Middle frontal gyrus (tissue), 1 donor: ENCODE measurements at regions not wholly inside any gene's neighbourhood (a gene's known extent, or its start where the extent isn't known, plus 50 kb on each side); places are given as distances from the start of the nearest gene placed in this dataset.

Experiments
- DNase-seq: peaks from one replicate; pipeline ENCODE4 v3.0.0-alpha.2; 2015; ENCODE audit warnings: low spot score; ENCODE audit errors: extremely low spot score

DNA sequence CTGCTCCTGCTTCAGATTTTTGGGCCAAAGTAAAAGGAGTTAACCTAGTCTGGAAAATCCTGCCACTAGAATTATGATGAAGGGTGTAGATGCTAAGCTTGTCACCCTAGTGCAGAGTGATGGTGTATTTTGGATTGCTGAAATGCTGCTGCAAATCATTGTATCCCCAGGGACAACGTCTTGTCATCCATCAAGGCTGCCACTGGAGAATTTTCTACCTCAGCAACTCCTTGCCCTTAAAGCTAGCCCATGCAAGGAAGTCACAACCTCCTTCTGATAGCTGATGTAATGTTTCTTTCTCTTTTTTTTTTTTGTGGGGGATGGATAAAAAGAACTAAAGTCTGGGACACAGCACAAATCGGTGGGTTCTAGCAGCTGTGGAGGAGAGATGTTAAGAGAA lies 139.4 kb upstream of the FRMD6 start:
- DNase-seq = no peak

DNA sequence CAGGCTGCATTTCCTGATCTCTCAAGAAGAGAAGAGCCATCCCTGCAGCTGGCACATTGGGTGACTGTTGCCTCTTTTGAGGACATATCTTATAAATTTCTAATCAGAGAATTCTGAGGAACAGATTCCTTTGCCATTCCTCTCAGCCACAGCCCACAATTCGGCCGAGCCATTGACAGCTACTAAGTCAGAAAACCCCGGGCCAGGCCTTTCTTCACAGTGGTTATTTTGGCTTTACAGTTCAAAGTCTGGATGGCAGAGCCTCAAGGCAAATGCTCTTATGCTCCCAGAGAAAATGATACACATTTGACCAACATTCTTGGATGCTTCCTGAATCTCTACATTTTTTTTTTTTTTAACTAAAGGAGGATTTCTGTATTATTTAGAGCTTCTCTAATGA lies 138.4 kb upstream of the FRMD6 start:
- DNase-seq = no peak

DNA sequence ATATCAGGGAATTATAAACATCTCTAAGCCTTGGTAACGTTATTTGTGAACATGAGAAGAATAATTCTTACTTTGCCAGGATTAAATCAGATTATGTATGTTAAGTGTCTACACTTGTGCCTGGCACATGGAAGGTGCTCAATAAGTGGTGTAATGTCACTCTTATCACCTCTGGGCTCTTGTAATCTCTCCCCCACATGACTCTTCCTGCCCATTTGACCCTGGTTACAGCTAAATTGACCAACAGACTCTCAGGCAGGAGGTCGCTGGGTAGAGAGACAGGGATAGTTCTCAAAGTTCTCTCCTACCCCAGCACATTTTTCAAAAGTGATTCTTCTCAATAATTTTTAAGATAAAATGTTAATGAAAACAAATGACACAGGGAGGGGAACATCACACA lies 137.8 kb upstream of the FRMD6 start:
- no peak for DNase-seq

DNA sequence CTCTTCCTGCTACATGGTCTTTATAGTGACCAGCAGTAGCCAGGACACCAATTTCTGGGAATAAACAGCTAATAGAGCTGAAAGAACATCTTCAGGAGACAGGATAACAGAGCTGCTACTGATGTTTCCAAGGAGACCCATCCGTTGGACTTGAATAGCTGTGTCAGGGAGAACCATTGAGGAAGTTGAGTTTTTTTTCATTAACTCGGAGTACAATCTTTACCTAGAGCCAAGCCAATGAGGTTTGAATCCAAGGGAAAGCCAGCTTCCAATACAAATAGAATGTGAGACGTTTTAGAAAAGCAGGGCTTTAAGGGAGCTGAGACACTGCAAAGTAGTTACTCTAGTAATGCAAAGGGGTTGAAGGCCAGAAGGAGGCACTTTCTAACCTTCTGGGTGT lies 136.1 kb upstream of the FRMD6 start:
- DNase-seq = no peak

DNA sequence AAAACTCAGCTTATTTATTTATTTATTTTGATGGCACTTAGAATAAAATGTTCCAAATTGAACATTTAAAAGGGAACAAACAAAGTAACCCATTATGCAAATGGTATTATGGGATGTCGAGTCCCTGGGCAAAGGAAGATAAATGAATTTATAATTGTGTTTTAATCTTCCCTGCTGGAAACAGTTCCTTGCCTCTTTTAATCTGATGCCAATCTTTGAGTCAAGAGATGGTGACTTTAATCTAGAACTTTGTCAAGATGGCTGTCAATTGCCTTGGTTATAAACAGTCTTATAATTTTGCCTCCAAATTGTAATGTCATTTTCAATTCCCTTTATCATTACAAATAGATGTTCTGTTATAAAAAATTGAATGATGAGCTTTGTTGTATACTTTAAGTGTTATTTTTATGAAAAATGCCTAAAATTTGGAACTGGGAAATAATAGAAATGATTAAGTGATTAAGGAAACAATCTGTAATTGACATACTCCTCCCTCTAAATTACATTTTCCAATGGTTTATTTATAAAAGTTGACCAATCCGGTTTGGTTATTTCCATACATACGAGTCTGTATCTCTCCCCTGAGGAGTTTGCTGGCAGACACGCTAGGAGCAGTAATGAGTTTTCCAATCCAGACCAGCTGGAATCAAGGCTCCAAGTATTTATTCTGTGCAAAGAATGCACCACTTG lies 134.9 kb upstream of the FRMD6 start:
- no peak for DNase-seq

- DNase-seq = no peak
Observed at GRCh38 chr14:51518280-51518679, 133.4 kb upstream of the FRMD6 start.

DNA sequence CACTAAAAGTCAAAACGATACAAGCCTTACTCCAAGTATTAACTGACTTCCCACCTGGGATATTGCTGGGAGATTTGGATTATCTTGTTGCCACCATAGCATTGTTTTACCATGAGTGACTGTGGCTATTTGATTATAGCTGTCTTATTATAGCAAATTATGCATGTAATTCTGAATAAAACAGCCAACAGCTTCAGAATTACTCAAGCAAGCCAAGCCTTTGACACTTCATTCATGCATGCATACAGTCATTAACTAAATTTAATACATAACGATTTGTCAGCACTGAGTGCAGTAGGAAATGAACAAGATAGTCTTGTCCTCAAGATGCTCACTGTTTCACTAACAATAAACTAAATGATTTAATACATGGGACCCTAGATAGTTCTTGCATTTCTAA lies 133.0 kb upstream of the FRMD6 start:
- DNase-seq = no peak

- no peak for DNase-seq
Observed at GRCh38 chr14:51520087-51520486, 131.6 kb upstream of the FRMD6 start.

GRCh38 chr14:51521764-51522163 lies 129.9 kb upstream of the FRMD6 start:
- DNase-seq = no peak

DNA sequence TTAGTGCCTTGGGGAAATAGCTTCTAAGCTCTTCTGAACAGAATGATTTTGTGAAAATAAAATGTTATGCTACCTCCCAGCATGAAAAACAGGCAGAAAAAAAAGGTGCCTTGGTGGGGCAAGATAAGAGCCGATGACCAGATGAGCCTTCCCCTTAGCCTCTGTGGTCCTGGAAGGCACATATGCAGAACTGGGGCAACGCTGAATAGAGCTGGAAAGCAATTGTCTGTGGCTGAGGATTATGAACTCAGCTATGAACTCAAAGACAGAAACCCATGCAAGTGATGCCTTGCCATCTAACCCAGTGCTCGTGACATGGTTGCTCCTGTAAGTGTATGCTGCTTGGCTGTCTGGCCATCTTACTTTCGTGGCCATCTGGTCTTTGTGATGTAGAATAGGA lies 128.5 kb upstream of the FRMD6 start:
- no peak for DNase-seq

- DNase-seq = no peak
Observed at GRCh38 chr14:51525739-51526138, 126.0 kb upstream of the FRMD6 start.

DNA sequence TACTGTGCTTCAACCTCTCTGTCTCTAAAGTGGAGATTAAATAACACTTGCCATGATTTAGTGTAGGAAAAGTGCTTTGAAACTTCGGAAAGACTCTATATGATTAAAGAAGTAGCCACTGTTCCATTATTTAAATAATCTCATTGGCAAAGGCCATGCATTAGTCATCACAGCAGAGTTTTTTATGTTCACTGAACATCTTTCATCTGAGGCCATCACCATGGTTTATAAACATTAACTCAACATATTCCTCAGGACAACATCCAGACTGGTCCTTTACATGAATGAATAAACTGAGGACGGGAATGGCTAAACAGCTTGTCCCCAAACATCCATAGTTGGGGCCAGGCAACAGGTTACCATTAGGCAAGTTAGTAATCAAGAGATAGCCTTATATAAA lies 124.6 kb upstream of the FRMD6 start:
- no peak for DNase-seq

DNA sequence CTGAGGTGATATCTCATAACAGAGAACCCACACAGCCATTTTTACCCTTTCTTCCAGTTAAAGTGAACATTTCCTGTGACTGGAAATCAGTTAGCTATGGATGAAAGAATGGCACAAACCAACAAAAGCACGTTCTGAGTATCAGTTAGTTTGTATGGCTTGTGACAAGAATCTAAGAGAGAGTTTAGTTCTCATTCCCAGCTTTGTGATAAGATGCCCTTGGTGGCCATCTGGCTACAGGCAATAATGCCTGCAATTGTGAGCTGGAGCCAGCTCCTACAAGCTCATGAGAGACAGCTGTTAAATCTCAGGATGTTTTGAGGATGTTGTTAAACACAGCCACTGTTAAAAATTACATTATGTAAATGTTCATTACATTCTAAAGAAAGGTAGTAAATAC lies 122.0 kb upstream of the FRMD6 start:
- DNase-seq = no peak

DNA sequence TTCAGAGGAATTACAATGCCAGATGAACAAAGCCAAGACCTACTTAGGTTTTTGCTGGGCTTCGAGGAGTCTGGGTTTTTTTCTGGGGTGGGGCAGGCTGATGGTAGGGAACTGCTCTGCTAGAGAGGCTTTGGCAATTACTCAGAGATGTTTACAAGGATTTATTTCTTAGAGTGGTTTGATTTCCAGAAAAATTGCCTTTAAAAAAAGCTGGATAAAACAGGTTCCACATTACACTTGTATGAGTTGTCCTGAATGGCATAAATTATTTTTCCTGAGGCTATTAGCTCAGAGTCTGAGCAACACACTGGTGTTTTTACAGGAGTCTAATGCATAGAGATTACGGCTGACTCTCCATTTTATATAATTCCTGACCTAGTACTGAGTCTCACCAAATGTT lies 118.5 kb upstream of the FRMD6 start:
- no peak for DNase-seq

GRCh38 chr14:51533872-51534553 lies 117.7 kb upstream of the FRMD6 start:
- no peak for DNase-seq

GRCh38 chr14:51534610-51535011 lies 117.1 kb upstream of the FRMD6 start:
- no peak for DNase-seq

- no peak for DNase-seq
Observed at GRCh38 chr14:51535443-51536044, 116.2 kb upstream of the FRMD6 start.

DNA sequence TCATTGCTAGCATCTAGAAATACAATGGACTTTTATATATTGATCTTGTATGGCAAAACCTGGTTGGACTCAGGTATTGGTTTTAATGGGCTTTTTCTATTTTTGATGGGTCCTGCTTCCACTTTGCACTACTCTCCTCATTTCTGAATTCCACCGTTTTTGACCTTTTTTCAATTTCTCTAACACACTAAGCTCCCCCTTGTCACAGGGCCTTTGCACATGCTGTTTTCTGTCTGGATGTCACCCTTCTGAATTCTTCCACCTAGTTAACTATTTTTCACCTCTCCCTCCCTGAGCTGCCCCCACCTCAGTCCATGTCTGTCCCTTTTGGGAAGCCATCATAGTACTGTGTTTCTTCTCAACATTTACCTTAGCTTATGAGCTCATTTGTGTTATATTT lies 112.7 kb upstream of the FRMD6 start:
- no peak for DNase-seq

DNA sequence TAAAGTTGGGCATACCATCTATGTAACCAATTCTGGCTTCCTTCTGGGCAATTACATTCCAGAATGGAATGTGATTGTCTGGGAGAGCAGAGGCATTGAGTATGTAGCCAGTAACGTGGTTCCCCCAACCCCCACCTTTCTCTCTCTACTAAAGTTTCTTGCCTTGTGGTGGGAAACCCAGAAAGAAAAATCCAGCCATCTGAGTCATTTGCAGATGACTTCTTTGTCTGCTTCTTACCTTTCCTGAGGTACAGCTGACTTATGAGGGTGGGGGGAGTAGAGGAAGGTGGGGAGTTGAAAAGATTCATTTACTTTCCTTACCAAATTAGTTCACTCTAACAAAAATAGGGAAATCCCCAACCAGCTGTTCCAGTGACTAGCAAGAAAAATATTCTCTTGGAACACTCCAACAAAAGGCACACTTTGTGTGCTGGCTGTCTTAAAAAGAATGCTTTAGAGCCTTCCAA lies 112.1 kb upstream of the FRMD6 start:
- DNase-seq = no peak

GRCh38 chr14:51540364-51540763 lies 111.3 kb upstream of the FRMD6 start:
- no peak for DNase-seq

GRCh38 chr14:51544471-51544870 lies 107.2 kb upstream of the FRMD6 start:
- no peak for DNase-seq

DNA sequence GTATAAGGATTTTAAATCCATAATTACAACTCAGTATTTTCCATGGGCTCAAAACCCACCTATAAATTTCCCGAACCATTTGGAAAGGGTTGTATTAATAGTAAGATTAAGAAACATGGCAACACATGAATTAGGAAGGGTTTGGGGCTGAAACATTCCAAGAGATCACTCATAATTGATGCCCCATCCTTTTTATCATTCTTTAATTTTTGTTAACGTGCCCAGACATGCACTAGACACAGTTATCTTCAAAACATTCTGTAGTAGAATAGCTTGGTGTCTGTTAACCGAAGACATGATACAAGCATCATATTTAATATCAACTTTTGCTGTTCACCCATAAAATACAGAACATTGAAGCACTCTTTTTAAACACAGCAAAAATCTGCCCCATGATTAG lies 106.8 kb upstream of the FRMD6 start:
- no peak for DNase-seq

DNA sequence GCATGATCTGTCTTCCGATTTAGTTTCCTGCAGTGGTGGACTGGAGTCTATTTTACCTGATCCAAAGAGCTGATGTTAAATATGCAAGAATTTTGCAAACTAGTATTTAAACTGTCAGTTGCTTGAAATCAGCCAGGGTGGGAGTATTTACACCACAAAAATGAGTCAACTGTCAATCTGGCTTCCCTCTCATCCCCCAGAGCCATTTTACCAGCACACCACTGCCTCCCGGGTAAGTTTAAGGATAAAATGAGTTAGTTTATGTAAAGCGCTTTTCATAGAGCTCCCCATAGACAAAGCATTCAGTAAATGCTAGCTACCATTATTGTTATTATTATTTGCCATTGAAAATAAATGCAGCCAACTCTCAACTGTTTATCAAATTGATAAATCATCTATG lies 106.3 kb upstream of the FRMD6 start:
- DNase-seq = no peak
